ENCODE measurements at regions not wholly inside any gene's neighbourhood (a gene's known extent, or its start where the extent isn't known, plus 50 kb on each side); places are given as distances from the start of the nearest gene placed in this dataset.
"Not testable (repeated sequence)": the region's sequence is repeated elsewhere in the genome, so short reads cannot be mapped to it uniquely, and the experiment has no call there.

- peak; percentile 0 to 39 for DNase-seq
Observed at GRCh38 chr11:22920939-22921565, 60.8 kb upstream of the CCDC179 start.

GRCh38 chr11:22922672-22923071 is 62.4 kb upstream of the CCDC179 start:
- DNase-seq, result no peak

- DNase-seq, result no peak
Observed at GRCh38 chr11:22923561-22923960, 63.3 kb upstream of the CCDC179 start.

GRCh38 chr11:22926341-22926740 is 66.1 kb upstream of the CCDC179 start:
- DNase-seq, result no peak

DNA sequence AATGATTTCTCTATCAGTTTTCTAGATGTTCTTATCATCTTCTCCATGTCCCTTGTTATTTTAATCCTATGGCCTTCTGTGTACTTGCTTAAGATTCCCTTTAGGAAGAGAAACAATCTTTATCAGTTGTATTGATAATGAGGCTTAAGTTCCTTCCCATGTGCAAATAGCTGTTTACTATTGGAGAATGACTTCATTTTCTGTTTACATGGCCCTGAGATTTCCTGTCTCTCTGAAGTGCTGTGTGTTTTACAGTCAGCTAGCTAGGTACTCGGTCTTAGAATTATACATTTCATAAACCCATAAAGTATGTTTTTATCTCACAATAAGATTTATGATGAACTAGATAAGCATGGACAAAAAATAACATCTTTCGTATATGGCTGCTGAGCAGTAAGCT is 67.5 kb upstream of the CCDC179 start:
- no peak for DNase-seq

GRCh38 chr11:22928207-22928917 is 68.1 kb upstream of the CCDC179 start:
- no peak for DNase-seq

GRCh38 chr11:22930816-22931594 is 70.7 kb upstream of the CCDC179 start:
- no peak for DNase-seq

DNA sequence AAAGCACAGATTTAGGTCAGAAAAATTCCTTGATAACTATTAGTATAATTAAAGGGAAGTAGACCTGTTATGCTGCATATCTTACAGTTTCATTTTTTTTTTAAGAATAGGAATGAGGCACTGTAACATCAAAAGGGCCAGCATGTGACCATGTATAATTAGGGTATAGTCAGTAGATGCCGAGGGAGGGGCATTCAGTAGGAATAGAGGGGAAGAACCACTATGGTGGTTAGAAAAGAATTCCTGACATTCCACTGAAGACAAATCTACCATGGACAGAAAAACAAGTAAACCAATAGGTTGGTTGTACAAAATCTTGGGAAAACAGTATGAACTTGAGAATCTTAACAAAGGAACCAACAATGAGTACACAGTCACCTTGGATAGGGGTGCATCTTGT is 78.4 kb upstream of the CCDC179 start:
- DNase-seq, result no peak

GRCh38 chr11:22941544-22941943 is 81.3 kb upstream of the CCDC179 start:
- not testable (repeated sequence) for DNase-seq

- DNase-seq, result no peak
Observed at GRCh38 chr11:22957786-22958185, 97.5 kb upstream of the CCDC179 start.

DNA sequence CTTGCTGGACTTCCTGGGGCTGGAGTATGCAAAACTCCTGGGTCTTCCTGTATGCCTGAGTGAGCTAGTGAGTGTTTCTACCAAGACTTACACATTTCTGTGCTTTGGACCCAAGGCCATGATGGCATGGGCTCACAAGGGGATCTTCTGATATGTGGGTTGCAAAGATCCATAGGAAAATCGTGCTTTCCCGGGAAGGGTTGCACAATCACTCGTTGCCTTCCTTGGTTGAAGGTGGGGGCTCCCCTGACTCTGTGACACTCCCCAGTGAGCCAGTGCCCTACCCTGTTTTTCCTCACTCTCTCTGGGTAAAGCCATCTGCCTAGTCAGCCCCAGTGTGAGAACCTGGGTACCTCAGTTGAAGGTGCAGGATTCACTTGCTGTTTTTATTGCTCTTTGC is 114.0 kb upstream of the CCDC179 start:
- no peak for DNase-seq

- DNase-seq, result no peak
Observed at GRCh38 chr11:22976146-22976545, 115.9 kb upstream of the CCDC179 start.

DNA sequence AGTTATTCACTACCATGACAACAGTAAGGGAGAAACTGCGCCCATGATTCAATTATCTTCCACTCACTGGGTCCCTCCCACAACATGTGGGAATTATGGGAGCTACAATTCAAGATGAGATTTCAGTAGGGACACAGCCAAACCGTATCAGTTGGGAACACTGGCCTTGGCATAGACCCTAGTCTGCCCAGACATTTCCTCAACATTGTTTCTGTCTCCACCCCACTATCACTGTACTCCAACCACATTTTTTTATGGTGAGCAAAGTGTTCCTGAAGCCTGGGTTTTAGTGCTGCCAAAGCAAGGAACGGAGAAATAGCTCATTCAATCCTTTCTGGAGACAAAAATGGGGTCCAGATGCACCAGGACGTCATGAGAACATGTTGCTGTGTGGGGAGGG is 122.6 kb upstream of the CCDC179 start:
- no peak for DNase-seq

DNA sequence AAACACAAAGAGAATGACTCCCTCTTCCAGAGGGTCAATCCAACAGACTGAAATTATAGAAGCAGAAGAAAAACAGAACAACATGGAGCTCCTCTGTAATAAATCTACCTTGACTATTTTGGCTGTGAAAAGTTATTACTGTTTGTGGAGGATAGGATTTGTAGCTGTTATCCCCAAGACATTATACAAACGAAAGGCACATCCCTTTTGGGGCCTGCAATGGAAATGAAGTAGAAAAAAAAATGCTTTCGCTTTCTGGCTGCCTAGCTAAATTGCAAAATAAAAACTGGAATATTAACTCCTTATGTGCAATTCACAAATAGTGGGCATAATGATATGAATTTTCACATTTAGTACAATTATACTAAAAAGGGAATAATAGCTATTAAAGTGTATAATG is 123.8 kb upstream of the CCDC179 start:
- no peak for DNase-seq

- no peak for DNase-seq
Observed at GRCh38 chr11:22989371-22989770, 129.1 kb upstream of the CCDC179 start.

DNA sequence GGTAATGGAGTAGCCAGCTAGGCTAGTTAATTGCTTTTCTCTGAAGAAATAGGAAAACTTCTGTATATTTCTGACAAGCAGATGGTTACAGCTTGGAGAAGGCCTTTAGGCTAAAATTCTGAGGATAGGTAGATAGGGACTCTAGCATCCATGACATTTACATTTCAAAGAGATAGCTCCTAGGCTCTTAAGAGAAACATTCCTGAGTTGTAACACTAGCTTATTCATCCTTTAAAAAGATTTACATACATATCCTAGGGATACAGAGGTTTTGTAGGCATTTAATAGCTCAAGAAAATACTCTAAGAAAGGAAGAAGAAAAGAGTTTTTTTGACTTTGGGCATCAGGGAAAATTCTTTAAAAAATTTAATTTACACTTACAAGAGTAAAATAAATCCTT is 130.9 kb upstream of the CCDC179 start:
- no peak for DNase-seq

DNA sequence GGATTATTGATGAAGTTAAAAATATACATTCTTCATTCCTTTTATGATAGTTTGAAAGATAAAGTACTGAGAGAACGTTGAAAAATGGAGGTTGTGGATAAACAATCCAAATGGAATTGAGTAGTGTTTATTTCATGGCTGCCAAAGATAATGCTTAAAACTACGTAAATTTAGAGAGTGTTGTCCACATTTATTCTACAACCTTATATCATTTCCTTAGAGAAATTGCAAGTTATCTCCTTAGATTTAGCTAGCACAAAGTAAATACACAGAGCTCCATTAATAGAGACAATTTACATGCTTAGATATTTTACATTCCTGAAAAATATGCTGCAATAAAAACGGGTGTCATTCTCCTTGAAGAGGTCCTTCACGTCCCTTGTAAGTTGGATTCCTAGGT is 146.5 kb upstream of the CCDC179 start:
- no peak for DNase-seq

DNA sequence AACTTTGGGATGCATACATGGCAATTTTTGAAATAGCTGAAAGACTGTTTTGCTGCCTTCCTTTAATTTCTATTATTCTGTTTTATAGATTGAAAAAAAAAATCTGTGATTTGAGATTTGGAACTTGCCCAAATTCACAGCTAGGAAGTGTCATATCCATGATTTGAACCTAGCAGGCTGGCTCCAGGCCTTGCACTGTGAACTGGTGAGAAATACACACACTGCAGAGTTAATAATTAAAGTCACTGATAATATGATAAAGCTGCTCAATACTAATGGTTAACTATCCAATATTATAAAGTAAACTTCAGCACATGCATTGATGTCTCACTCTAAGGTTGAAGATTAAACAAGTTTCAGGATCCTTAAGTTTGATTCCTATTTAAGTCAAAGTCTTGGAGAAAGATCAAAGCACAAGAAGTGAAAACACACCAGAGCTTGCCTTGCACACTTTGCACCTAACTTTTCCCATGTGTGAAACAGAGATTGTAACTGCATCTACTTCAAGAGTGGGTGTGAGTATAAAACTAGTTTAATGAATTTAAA is 150.6 kb upstream of the CCDC179 start:
- no peak for DNase-seq

DNA sequence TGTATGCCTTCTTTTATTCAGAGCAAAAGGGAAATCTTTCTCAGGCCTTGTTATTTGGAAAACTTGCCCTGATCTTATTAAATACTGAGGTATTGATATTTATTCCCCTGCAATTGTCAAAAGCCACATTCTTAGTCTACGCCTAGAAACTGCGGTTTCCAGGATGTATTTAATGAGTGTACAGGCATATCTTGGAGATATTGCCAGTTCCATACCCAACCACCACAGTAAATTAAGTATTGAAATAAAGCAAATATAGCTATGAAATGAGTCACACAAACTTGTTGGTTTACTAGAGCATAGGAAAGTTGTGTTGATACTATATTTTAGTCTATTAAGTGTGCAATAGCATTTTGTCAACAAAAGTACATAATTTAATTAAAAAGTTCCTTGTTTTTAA is 152.7 kb upstream of the CCDC179 start:
- no peak for DNase-seq

DNA sequence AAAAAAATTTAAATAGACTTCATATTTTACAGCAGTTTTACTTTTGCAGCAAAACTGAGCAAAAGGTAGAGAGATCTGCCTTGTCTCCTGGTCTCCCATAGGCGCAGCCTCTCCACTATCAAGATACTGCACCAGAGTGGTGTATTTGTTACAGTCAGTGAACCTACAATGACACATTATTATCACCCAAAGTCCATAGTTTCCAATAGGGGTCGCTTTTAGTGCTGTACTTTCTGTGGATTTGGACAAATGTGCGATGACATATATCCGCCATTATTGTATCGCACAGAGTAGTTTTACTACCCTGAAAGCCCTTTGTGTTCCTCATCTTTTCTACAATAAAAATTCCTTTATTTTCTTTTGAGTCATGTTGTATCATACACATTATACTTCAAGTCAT is 153.2 kb upstream of the CCDC179 start:
- DNase-seq, result no peak

GRCh38 chr11:23021287-23021863 is 161.1 kb upstream of the CCDC179 start:
- DNase-seq, result peak in 1 of 2 donors; percentile 2

DNA sequence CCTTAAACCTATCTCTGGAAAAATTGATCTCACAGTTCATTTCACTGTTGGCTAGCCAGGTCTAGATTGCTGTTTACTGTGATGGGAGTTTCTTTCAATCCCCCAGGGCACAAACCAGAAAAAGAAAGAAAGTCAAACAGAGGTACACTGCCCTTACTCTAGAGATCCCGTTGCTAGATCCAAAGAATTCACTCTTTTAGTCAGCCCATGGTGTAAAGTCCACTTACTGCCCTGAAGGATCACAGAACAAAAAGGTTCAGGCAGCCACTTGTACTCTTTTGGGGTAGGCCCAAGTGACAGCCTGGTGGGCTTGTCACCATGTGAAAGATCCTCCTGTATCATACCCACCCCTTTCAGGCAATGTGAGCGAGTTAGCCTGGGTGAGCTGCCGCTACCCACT is 162.6 kb upstream of the CCDC179 start:
- DNase-seq, result no peak

DNA sequence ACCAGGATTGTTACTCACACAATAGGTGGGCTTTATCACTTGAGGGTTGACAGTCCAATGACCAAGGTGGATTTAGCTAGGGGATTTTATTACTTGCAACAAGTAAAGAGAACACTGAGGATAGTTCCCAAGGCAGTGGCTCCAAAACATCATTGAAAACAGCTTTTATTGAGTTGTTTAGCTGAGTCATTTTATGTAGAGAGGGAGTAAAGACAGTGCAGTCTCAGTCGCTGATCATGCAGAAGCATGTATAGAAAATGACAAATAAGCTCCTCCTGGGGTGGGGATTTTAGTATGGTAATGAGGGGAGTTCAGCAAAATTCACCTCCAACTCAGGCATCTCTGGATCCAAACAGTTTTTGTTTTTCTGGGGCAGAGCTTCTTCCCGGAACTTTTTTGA is 163.0 kb upstream of the CCDC179 start:
- DNase-seq, result no peak

All from hippocampal formation (tissue), 2 donors.